22Rv1 (cell line): ENCODE measurements at regions not wholly inside any gene's neighbourhood (a gene's known extent, or its start where the extent isn't known, plus 50 kb on each side); places are given as distances from the start of the nearest gene placed in this dataset.

Experiments
- ZFX ChIP-seq: fragments of 450-650 bp; IDR thresholded peaks from 2 replicates; pipeline ENCODE4 v1.6.1; 2017; ENCODE audit warnings: antibody characterized with exemption, borderline replicate concordance
- TF ChIP-seq, protein P1 (sequence below): fragments of 450-650 bp; IDR thresholded peaks from 2 replicates; pipeline ENCODE4 v1.5.1; 2017; ENCODE audit warnings: mild to moderate bottlenecking

DNA sequence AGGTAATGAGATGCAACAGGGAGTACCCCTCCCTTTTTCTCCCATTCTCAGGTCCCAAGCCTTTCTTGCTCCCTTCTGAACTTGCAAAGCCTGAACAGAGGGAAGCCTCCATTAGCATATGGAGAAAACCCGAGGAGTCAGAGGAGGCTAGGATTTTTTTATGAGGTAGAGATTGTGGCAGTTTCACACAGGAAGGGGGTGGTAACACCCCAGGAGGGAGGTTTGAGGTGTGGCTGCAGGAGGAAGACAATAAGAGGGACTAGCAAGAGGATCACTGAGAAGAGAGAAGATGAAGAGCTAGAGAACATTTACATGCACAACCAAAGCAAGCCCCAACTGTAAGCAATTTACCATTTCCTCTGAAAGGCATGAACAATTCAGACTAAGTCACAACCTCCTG is 322.7 kb downstream of the SV2B start:
- TF ChIP-seq, protein P1, sequence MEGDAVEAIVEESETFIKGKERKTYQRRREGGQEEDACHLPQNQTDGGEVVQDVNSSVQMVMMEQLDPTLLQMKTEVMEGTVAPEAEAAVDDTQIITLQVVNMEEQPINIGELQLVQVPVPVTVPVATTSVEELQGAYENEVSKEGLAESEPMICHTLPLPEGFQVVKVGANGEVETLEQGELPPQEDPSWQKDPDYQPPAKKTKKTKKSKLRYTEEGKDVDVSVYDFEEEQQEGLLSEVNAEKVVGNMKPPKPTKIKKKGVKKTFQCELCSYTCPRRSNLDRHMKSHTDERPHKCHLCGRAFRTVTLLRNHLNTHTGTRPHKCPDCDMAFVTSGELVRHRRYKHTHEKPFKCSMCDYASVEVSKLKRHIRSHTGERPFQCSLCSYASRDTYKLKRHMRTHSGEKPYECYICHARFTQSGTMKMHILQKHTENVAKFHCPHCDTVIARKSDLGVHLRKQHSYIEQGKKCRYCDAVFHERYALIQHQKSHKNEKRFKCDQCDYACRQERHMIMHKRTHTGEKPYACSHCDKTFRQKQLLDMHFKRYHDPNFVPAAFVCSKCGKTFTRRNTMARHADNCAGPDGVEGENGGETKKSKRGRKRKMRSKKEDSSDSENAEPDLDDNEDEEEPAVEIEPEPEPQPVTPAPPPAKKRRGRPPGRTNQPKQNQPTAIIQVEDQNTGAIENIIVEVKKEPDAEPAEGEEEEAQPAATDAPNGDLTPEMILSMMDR, result no peak
- no peak for TF ChIP-seq ZFX
